Caco-2 (cell line): ENCODE measurements at regions not wholly inside any gene's neighbourhood (a gene's known extent, or its start where the extent isn't known, plus 50 kb on each side); places are given as distances from the start of the nearest gene placed in this dataset.

Experiments
- BruUV-seq: library from RNA; stranded (reverse); fragments of 400-500 nt; replicated peaks from 2 replicates; lab custom pipeline; 2021; lab: Mats Ljungman, UMichigan
- CTCF ChIA-PET: fragments of 300-600 bp; sonication (Branson Sonifier 250); formaldehyde crosslinking; loops from one replicate; lab custom pipeline; 2022; ENCODE audit warnings: antibody characterized with exemption; lab: Charles Lee
- POLR2A ChIA-PET: fragments of 300-600 bp; sonication (Branson Sonifier 250); formaldehyde crosslinking; loops from one replicate; lab custom pipeline; 2022; ENCODE audit warnings: antibody characterized with exemption; lab: Charles Lee
- DNase-seq, 2 experiments: peaks; one replicate each; pipeline versions ENCODE4 v3.0.0 to v3.0.0-alpha.2; 2020 to 2022
- H3K27me3 ChIP-seq: replicated peaks from 2 replicates; pipeline ENCODE4 v1.6.0; 2011; ENCODE audit warnings: low read length; ENCODE audit not compliant: control insufficient read depth, insufficient read depth
- H3K36me3 ChIP-seq: 2 replicates; pipeline ENCODE4 v1.5.1; 2011; ENCODE audit warnings: low read length; ENCODE audit not compliant: control insufficient read depth, insufficient read depth
- H3K4me1 ChIP-seq: fragments of 250-450 bp; sonication (Bioruptor Pico); 2 replicates; pipeline ENCODE4 v1.5.1; 2020; ENCODE audit warnings: mild to moderate bottlenecking
- H3K4me3 ChIP-seq: 2 replicates; pipeline ENCODE4 v1.5.1; 2011; ENCODE audit warnings: low read depth, mild to moderate bottlenecking, control low read depth, low read length
- H3K9me3 ChIP-seq: fragments of 250-450 bp; sonication (Bioruptor Pico); 2 replicates; pipeline ENCODE4 v1.5.1; 2020; ENCODE audit warnings: mild to moderate bottlenecking, moderate library complexity
- H3K27ac Mint-ChIP-seq: one replicate; pipeline ENCODE4 v1.8.0; 2022; ENCODE audit warnings: mixed read lengths; ENCODE audit not compliant: unreplicated experiment
- H3K27me3 Mint-ChIP-seq: one replicate; pipeline ENCODE4 v1.8.0; 2022; ENCODE audit warnings: mixed read lengths; ENCODE audit not compliant: insufficient read depth, unreplicated experiment
- H3K36me3 Mint-ChIP-seq: one replicate; pipeline ENCODE4 v1.8.0; 2022; ENCODE audit warnings: mild to moderate bottlenecking, mixed read lengths; ENCODE audit not compliant: insufficient read depth, unreplicated experiment
- H3K4me1 Mint-ChIP-seq: one replicate; pipeline ENCODE4 v1.8.0; 2022; ENCODE audit warnings: low read depth, mixed read lengths; ENCODE audit not compliant: unreplicated experiment
- H3K4me3 Mint-ChIP-seq: one replicate; pipeline ENCODE4 v1.8.0; 2022; ENCODE audit warnings: mild to moderate bottlenecking, moderate library complexity, mixed read lengths; ENCODE audit not compliant: unreplicated experiment
- H3K9me3 Mint-ChIP-seq: one replicate; pipeline ENCODE4 v1.8.0; 2022; ENCODE audit warnings: mixed read lengths; ENCODE audit not compliant: unreplicated experiment
- CTCF ChIP-seq, 2 experiments: fragments of 200-600 bp in 1 of 2; IDR thresholded peaks; 1 replicate in 1 of 2; 2 replicates in 1 of 2; pipeline versions ENCODE4 v1.5.1 to v1.8.0; 2011 to 2022; ENCODE audit warnings: antibody characterized with exemption in 1 of 2, control low read depth in 1 of 2, inconsistent platforms in 1 of 2, low read depth in 1 of 2, low read length in 1 of 2, mild to moderate bottlenecking in 1 of 2, moderate library complexity in 1 of 2; ENCODE audit not compliant: insufficient read depth in 1 of 2, severe bottlenecking in 1 of 2, unreplicated experiment in 1 of 2
- intact Hi-C: fragments of 100-400 bp; cut with micrococcal nuclease; formaldehyde crosslinking; loops from one replicate; pipeline ENCODE4 v1.10.0; 2022; ENCODE audit not compliant: unreplicated experiment

GRCh38 chr6:113796038-113796437 is 61.1 kb upstream of the MARCKS start:
- Mint-ChIP-seq H3K9me3 (no peaks in the 10 kb centered on the region), H3K4me1 (no peaks in the 10 kb centered on the region), H3K27me3 (no peaks in the 10 kb centered on the region), H3K4me3 (no peak overlapping the region), H3K27ac (no peak overlapping the region), H3K36me3 (no peaks in the 10 kb centered on the region)
- no peak for TF ChIP-seq CTCF (IDR thresholded peaks at IDR 0.05; ENCODE audit: insufficient read depth in 1 of 2, low read depth in 1 of 2, low read length in 1 of 2, severe bottlenecking in 1 of 2, unreplicated experiment in 1 of 2)
- Histone ChIP-seq H3K9me3 (no peaks in the 10 kb centered on the region), H3K27me3 (no peaks in the 10 kb centered on the region), H3K36me3 (no peaks in the 10 kb centered on the region), H3K4me1 (no peaks in the 10 kb centered on the region), H3K4me3 (no peak overlapping the region)
- no TSS peak for BruUV-seq
- POLR2A ChIA-PET, result interaction anchor here (1.0 kb wide), 1 partner anchor 18 kb away, joined by 3 read pairs; no protein-coding TSS in a partner anchor
- CTCF ChIA-PET, result no interaction called here
- DNase-seq, result no peak
- intact Hi-C loops, result no loop called here

GRCh38 chr6:113802779-113803178 is 54.4 kb upstream of the MARCKS start:
- H3K4me1 Mint-ChIP-seq, result peaks cover 16% of the 10 kb centered on the region
- POLR2A ChIA-PET, result no interaction called here
- Histone ChIP-seq H3K4me1 (peaks cover 6% of the 10 kb centered on the region), H3K36me3 (no peaks in the 10 kb centered on the region), H3K4me3 (no peak overlapping the region), H3K9me3 (no peaks in the 10 kb centered on the region), H3K27me3 (no peaks in the 10 kb centered on the region)
- DNase-seq, result no peak
- H3K27me3 Mint-ChIP-seq, result no peaks in the 10 kb centered on the region
- no peak overlapping the region for H3K4me3 Mint-ChIP-seq
- BruUV-seq, result no TSS peak
- TF ChIP-seq CTCF (IDR thresholded peaks at IDR 0.05; ENCODE audit: insufficient read depth in 1 of 2, low read depth in 1 of 2, low read length in 1 of 2, severe bottlenecking in 1 of 2, unreplicated experiment in 1 of 2), result no peak
- no peaks in the 10 kb centered on the region for H3K9me3 Mint-ChIP-seq
- no peak overlapping the region for H3K27ac Mint-ChIP-seq
- intact Hi-C loops, result no loop called here
- CTCF ChIA-PET, result no interaction called here
- no peaks in the 10 kb centered on the region for H3K36me3 Mint-ChIP-seq

GRCh38 chr6:113805173-113805790 is 51.9 kb upstream of the MARCKS start:
- Histone ChIP-seq H3K4me3 (no peak overlapping the region), H3K27me3 (no peaks in the 10 kb centered on the region), H3K36me3 (no peaks in the 10 kb centered on the region), H3K9me3 (no peaks in the 10 kb centered on the region), H3K4me1 (peaks cover 12% of the 10 kb centered on the region)
- intact Hi-C loops, result no loop called here
- no peaks in the 10 kb centered on the region for H3K36me3 Mint-ChIP-seq
- no peak for TF ChIP-seq CTCF (IDR thresholded peaks at IDR 0.05; ENCODE audit: insufficient read depth in 1 of 2, low read depth in 1 of 2, low read length in 1 of 2, severe bottlenecking in 1 of 2, unreplicated experiment in 1 of 2)
- no peak for DNase-seq
- ChIA-PET POLR2A (no interaction called here), CTCF (no interaction called here)
- no TSS peak for BruUV-seq
- no peaks in the 10 kb centered on the region for H3K27me3 Mint-ChIP-seq
- no peak overlapping the region for H3K4me3 Mint-ChIP-seq
- peaks cover 24% of the 10 kb centered on the region for H3K4me1 Mint-ChIP-seq
- H3K9me3 Mint-ChIP-seq, result no peaks in the 10 kb centered on the region
- no peak overlapping the region for H3K27ac Mint-ChIP-seq
